DMS53 treated with DMSO at 0.1 percent for 48 hours (cell line): ENCODE measurements at regions not wholly inside any gene's neighbourhood (a gene's known extent, or its start where the extent isn't known, plus 50 kb on each side); places are given as distances from the start of the nearest gene placed in this dataset.

Source experiments
- DNase-seq: peaks from one replicate; lab custom pipeline; 2025; ENCODE audit not compliant: unreplicated experiment; lab: John Stamatoyannopoulos, UW

DNA sequence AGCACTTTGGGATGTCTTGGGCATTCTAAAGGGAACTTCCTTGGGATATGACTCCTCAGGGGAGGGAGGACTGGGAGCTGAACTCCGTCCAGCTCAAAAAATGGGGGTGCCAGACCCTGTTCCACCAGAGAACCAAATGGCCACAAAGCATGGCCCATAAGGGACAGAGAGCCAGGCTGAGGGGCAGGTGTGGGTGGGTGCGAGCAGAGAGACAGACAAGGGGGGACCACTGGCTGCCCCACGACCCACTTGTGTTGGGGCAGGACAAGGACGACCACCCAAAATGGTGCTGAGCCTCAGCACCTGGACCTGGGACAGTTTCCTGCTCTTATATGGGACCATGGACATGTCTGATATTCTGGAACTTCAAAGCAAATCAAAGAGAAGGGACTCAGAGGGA, 148.2 kb upstream of the MLN start:
- no peak for DNase-seq

GRCh38 chr6:33950891-33951889, 147.4 kb upstream of the MLN start:
- no peak for DNase-seq

- DNase-seq, result peak; percentile 35
Observed at GRCh38 chr6:33950472-33950881, 146.7 kb upstream of the MLN start.

GRCh38 chr6:33949877-33950435, 146.2 kb upstream of the MLN start:
- DNase-seq, result no peak

- no peak for DNase-seq
Observed at GRCh38 chr6:33949111-33949510, 145.3 kb upstream of the MLN start.

DNA sequence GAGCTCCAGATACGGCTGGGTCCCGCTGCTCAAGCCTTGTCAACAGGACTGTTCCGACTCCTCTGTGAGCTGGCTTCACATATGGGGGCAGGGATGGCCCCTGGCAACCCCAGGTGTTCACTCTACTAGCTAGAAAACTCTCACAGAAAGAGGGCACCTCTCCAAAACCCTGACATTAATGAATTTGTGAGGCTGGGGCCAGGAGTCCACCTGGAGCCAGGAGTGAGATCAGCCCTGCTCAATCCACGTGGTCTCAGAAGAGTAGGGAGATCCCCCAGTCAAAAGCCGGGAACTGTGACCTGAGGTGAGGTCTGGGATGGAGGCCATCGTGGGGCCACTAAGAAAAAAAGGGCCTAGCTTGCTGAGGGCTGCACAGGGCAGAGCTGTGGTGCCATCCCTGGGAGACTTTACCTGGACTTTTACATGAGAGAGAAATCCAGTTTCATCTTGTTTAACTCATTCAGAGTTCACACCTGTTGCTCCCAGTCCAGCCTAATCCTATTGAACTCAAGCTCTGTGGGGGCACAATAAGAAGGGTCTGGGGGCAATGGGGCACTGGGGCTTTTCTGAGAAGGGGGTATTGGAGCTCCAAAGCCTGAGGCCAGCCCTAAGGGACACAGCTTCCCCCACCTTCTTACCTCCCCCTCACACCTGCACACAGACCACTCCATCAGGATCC, 144.3 kb upstream of the MLN start:
- no peak for DNase-seq

GRCh38 chr6:33947047-33947446, 143.2 kb upstream of the MLN start:
- DNase-seq, result no peak

DNA sequence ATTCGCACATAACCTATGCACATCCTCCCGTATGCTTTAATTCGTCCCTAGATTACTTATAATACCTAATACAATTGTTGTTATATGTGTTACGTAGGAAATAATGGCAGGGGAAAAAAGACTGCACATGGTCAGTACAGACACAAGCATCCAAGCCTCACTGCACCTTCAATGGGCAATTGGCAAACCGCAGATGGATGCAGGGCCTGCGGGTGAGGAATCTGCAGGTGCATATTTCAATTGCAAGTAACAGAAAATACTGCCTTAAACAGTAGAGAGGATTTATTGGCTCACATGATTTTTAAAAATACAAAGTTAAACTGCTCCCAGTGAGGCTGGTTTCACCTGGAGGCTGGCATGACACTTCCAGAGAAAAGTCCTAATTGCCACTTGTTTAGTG, 142.1 kb upstream of the MLN start:
- DNase-seq, result no peak

DNA sequence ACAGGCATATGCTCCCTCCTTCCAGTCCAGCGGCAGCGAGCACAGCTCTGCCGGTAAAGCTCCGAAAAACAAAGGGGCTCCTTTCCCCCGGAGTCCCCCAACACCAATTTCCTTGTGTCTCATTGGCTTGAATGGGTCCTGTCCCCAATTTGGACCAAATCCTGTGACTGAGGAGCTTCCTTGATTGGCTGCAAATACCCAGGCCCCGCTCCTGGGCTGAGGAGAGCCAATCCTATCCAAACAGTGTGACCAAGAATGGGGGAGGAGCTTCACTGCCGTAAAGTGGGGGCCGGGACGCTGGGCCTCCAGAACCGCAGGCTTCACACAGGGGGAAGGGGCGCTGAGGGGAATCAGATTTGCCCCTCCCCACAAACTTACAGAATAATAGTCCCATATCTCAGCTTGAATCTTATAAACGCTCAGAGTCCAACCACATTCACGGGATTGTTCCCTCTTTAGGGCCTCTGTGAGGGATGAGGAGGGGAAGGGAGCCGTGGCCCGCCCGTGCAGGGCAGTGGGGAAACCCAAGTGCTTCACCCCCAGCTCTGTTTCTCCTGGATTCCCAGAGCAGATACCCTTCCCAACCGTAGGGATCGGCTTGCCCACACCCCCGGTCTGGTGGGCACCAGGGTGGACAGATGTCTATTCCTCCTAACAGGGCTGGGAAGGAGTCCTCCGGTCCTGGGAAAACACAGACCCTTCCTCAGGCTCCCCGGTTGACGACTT, 141.0 kb upstream of the MLN start:
- no peak for DNase-seq

DNA sequence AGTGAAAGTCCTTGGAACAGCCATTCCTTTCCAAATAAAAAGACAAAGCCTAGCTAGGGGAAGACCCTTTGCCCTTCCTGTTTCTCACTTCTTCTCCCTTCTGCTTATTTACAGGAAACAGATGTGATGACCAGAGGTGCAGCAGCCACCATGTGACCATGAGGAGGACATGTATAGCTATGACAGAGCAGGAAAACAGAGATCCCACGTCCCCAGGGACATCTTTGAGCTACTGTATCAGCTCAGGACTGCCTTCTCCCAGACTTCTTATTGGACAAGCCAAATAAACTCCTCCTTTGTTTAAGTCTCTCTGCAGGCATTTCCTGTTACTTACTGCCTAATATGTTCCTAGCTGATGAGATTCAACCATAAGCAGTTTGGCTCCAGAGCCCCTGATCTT, 133.1 kb upstream of the MLN start:
- DNase-seq, result no peak

GRCh38 chr6:33935439-33936080, 131.8 kb upstream of the MLN start:
- DNase-seq, result no peak

DNA sequence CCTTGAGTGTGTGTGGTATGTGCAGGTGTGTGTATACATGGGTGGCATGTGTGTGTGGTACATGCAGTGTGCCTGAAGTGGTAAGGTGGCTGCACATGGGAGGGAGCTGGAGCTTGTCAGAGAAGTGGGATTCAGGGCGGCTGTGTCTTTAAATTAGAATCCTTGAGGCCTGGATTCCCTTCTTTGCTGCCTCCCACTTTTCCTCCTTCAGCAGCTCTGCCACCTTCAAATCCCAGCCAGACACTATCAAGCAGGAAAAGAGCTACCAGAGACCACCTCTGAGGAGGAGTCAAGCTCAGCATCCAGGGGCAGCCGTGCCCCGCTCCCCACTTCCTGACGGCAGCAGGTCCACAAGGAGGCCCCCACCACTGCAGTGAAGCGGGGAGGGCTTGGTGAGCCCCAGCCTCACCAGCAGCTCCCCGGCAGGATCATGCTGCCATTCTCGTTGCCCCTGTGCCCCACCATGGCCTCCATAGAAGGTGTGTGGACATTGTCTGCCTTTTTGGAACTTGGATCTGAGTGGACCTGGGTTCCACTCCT, 131.0 kb upstream of the MLN start:
- no peak for DNase-seq

GRCh38 chr6:33933101-33933500, 129.3 kb upstream of the MLN start:
- no peak for DNase-seq

- no peak for DNase-seq
Observed at GRCh38 chr6:33931799-33932198, 128.0 kb upstream of the MLN start.

DNA sequence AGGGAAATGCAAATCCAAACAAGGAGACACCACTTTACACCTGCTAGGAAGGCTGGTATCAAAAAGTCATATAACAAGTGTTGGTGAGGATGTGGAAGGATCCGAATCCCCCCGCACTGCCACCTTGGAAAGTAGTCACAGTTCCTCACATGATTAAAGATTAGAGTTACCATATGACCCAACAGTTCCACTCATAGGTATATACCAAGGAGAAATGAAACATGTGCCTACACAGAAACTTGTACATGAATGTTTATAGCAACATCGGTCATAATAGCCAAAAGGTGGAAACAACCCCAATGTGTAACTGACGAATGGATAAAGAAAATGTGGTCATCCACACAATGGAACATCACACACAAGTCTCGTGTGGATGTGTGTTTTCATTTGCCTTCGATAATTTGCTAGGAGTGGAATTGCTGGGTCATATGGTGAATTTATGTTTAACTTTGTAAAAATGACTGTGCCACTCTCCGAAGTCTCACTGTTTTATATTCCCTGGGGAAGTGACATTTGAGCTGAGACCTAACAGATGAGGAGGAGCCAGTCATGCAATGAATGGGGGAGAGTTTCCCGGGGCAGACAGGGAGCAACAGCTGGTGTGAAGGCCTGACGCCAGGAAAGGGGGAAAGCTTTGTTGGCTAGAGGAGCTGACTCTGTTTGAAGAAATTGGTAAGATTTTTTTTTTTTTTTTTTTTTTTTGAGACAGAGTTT, 125.9 kb upstream of the MLN start:
- no peak for DNase-seq

- DNase-seq, result no peak
Observed at GRCh38 chr6:33927616-33928015, 123.8 kb upstream of the MLN start.

GRCh38 chr6:33927112-33927511, 123.3 kb upstream of the MLN start:
- DNase-seq, result no peak

DNA sequence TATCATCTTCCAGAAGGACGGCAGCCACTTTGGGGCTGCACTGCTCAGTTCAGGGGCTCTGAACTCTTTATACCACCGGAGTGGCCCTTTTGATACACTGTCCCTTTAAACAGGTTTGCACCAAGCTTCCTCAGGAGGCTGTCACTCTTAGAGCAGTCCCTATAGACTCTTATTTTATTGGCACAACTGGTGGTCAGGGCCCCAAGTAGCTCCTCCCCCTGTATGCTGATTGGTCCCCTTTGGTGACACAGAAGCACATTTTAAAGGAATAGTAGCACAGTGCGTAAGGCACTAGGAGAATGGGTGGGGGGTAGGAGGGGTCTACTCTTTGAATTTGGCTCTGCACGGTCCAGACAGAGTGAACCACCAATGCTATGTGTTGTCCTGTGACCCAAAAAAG, 122.6 kb upstream of the MLN start:
- no peak for DNase-seq

GRCh38 chr6:33925936-33926335, 122.1 kb upstream of the MLN start:
- DNase-seq, result no peak

GRCh38 chr6:33925210-33925609, 121.4 kb upstream of the MLN start:
- no peak for DNase-seq
